RWPE2 (cell line): ENCODE measurements at regions not wholly inside any gene's neighbourhood (a gene's known extent, or its start where the extent isn't known, plus 50 kb on each side); places are given as distances from the start of the nearest gene placed in this dataset.
A peak's percentile ranks its signal among the peaks of the same experiment; 100 is the strongest.

Experiments used
- ATAC-seq: fragments of 200-7000 bp; cut with Tn5 transposase; 3 replicates; pipeline ENCODE4 v1.9.1; 2021; ENCODE audit warnings: low read depth
- DNase-seq: peaks from one replicate; pipeline ENCODE4 v3.0.0-alpha.2; 2020; ENCODE audit warnings: low spot score
- H3K27ac ChIP-seq: fragments of 450-650 bp; 2 replicates; pipeline ENCODE4 v1.5.1; 2017; ENCODE audit warnings: mild to moderate bottlenecking; ENCODE audit not compliant: poor library complexity, severe bottlenecking
- H3K27me3 ChIP-seq: fragments of 250-450 bp; sonication (Bioruptor Pico); 2 replicates; pipeline ENCODE4 v1.5.1; 2021; ENCODE audit warnings: mild to moderate bottlenecking, moderate library complexity; ENCODE audit not compliant: insufficient read depth, poor library complexity, severe bottlenecking
- H3K36me3 ChIP-seq: fragments of 250-450 bp; sonication (Bioruptor Pico); 2 replicates; pipeline ENCODE4 v1.5.1; 2020; ENCODE audit warnings: low read depth, mild to moderate bottlenecking, moderate library complexity
- H3K4me1 ChIP-seq: fragments of 250-450 bp; sonication (Bioruptor Pico); 2 replicates; pipeline ENCODE4 v1.5.1; 2021; ENCODE audit warnings: mild to moderate bottlenecking, moderate library complexity; ENCODE audit not compliant: insufficient read depth, poor library complexity, severe bottlenecking
- H3K4me3 ChIP-seq: fragments of 250-450 bp; sonication (Bioruptor Pico); 2 replicates; pipeline ENCODE4 v1.5.1; 2021; ENCODE audit warnings: mild to moderate bottlenecking, moderate library complexity; ENCODE audit not compliant: severe bottlenecking
- H3K9me3 ChIP-seq: fragments of 250-450 bp; sonication (Bioruptor Pico); 2 replicates; pipeline ENCODE4 v1.5.1; 2021; ENCODE audit warnings: mild to moderate bottlenecking, moderate library complexity; ENCODE audit not compliant: severe bottlenecking
- TF ChIP-seq, protein P1 (sequence below): fragments of 450-650 bp; IDR thresholded peaks from one replicate; pipeline ENCODE4 v1.5.1; 2017; ENCODE audit warnings: mild to moderate bottlenecking, moderate library complexity; ENCODE audit not compliant: poor library complexity, severe bottlenecking

GRCh38 chr11:23058656-23059055 is 198.4 kb upstream of the CCDC179 start:
- no peaks in the 10 kb centered on the region for H3K27me3 ChIP-seq
- H3K4me3 ChIP-seq, result no peak overlapping the region
- H3K9me3 ChIP-seq, result no peaks in the 10 kb centered on the region
- no peaks in the 10 kb centered on the region for H3K4me1 ChIP-seq
- DNase-seq, result no peak
- no peaks in the 10 kb centered on the region for H3K36me3 ChIP-seq
- H3K27ac ChIP-seq, result no peak overlapping the region
- TF ChIP-seq, protein P1, sequence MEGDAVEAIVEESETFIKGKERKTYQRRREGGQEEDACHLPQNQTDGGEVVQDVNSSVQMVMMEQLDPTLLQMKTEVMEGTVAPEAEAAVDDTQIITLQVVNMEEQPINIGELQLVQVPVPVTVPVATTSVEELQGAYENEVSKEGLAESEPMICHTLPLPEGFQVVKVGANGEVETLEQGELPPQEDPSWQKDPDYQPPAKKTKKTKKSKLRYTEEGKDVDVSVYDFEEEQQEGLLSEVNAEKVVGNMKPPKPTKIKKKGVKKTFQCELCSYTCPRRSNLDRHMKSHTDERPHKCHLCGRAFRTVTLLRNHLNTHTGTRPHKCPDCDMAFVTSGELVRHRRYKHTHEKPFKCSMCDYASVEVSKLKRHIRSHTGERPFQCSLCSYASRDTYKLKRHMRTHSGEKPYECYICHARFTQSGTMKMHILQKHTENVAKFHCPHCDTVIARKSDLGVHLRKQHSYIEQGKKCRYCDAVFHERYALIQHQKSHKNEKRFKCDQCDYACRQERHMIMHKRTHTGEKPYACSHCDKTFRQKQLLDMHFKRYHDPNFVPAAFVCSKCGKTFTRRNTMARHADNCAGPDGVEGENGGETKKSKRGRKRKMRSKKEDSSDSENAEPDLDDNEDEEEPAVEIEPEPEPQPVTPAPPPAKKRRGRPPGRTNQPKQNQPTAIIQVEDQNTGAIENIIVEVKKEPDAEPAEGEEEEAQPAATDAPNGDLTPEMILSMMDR, result no peak
- no peak for ATAC-seq

DNA sequence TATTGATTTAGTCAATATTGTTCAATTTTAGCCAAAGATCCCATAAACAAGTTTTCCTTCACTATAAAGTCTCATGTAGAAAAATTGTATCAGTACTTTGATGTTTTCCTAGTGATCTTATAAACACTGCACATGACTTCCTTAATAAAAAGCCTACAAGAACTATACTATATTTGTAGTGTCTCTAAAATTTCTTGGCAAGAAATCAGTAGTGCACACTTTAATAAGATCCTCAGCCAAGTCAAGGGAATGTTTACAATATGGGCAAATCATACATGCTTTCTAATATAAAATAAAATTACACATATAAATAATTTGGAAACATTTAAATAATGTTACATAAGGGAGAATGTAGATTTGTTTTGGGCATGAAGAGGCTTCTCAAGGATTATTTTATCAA is 203.0 kb upstream of the CCDC179 start:
- DNase-seq (no peak), ATAC-seq (no peak)
- H3K4me3 ChIP-seq, result no peak overlapping the region
- no peaks in the 10 kb centered on the region for H3K27me3 ChIP-seq
- H3K36me3 ChIP-seq, result no peaks in the 10 kb centered on the region
- H3K9me3 ChIP-seq, result no peaks in the 10 kb centered on the region
- TF ChIP-seq, protein P1, result no peak
- no peak overlapping the region for H3K27ac ChIP-seq
- no peaks in the 10 kb centered on the region for H3K4me1 ChIP-seq

- DNase-seq, result no peak
- H3K27ac ChIP-seq, result no peak overlapping the region
- no peaks in the 10 kb centered on the region for H3K36me3 ChIP-seq
- ATAC-seq, result peak; percentile 88
- no peaks in the 10 kb centered on the region for H3K9me3 ChIP-seq
- peaks cover 17% of the 10 kb centered on the region for H3K4me1 ChIP-seq
- TF ChIP-seq, protein P1, result no peak
- H3K27me3 ChIP-seq, result no peaks in the 10 kb centered on the region
- no peak overlapping the region for H3K4me3 ChIP-seq
These were observed 218.2 kb upstream of the CCDC179 start for GRCh38 chr11:23078289-23078971.

- Histone ChIP-seq H3K36me3 (no peaks in the 10 kb centered on the region), H3K27ac (no peak overlapping the region), H3K4me3 (no peak overlapping the region), H3K27me3 (no peaks in the 10 kb centered on the region), H3K9me3 (no peaks in the 10 kb centered on the region), H3K4me1 (peaks cover 17% of the 10 kb centered on the region)
- DNase-seq (no peak), ATAC-seq (no peak)
- TF ChIP-seq, protein P1, result no peak
These were observed 219.1 kb upstream of the CCDC179 start for GRCh38 chr11:23079382-23079813.

DNA sequence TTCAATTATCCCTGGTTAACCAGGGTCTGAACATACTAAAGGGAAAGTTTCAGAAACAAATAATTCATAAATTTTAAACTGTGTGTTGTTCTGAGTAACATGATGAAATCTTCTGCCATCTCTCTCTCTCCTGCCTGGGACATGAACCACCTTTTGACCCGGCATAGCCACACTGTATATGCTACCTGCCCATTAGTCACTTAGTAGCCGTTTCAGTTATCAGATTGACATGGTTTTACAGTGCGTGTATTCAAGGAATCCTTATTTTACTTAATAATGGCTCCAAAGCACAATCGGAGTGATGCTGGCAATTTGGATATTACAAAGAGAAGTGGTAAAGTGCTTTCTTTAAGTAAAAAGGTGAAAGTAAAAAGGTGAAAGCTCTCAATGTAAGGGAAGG is 227.1 kb upstream of the CCDC179 start:
- Histone ChIP-seq H3K4me1 (no peaks in the 10 kb centered on the region), H3K9me3 (no peaks in the 10 kb centered on the region), H3K27ac (no peak overlapping the region), H3K36me3 (no peaks in the 10 kb centered on the region), H3K4me3 (no peak overlapping the region), H3K27me3 (no peaks in the 10 kb centered on the region)
- ATAC-seq (no peak), DNase-seq (no peak)
- TF ChIP-seq, protein P1, result no peak
